ENCODE measurements at regions not wholly inside any gene's neighbourhood (a gene's known extent, or its start where the extent isn't known, plus 50 kb on each side); places are given as distances from the start of the nearest gene placed in this dataset.

DNA sequence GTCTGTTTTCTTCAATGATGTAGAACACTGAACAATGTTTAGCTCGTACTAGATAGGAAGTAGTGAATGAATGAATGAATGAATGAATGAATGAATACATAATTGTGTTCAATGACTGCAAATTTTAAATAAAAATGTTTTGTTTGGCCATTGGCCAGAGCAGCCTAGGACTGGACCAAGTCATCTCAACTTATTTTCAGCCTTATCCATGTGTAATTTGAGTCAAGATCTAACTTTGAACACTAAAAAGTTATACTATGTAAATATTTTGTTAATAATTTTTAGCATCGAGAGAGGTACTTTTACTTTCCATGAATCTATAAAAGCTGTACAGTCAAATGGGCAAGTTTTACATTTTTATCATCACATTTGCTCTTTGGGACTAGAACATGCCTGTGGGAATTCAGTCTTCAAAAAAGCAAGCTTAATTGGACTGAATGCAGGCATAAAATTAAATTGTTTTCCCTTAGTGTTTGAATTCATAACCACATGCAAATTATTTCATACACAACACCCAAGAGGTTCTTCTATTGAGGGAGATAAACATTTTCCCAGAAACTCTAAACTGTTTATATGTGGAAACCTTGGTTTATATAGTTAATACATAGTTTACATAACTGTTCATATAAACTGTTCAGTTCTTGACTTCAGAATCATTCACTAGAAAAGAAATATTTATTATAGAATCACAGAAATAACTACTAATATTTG, 222.1 kb upstream of the ANO3 start:
- Histone ChIP-seq H3K27me3 (ENCODE audit: control insufficient read depth, insufficient read depth, low read length) (no peaks in the 10 kb centered on the region), H3K27ac (ENCODE audit: low read depth, low read length) (no peak overlapping the region), H3K36me3 (ENCODE audit: control insufficient read depth, insufficient read depth, low read length) (no peaks in the 10 kb centered on the region), H3K9ac (ENCODE audit: low read depth, low read length) (no peak overlapping the region), H3K9me3 (ENCODE audit: control insufficient read depth, insufficient read depth, low read length) (peaks cover 16% of the 10 kb centered on the region; the same call in 1 of the 2 replicates), H3K4me3 (ENCODE audit: low read depth, low read length) (no peak overlapping the region), H3K4me1 (ENCODE audit: control insufficient read depth, insufficient read depth, low read length) (no peaks in the 10 kb centered on the region)

DNA sequence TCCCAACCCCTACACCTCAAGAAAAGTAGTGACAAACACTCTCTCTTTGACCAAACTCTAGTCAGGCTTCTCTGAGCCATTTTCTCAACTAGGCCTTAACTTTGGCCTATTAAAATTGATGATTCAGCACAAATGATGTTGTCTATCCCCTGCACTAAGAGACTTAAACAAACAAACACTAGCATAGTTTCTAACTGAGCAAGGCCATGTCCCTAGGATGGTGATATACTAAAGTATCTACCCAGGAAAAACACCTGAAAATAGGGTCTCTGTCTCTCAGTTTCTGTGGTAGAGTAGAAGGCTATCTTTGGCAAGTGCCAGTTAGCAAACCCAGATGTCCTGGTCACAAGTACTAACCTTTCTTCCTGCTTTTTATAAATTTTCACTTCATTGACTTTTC, 219.7 kb upstream of the ANO3 start:
- Histone ChIP-seq H3K27me3 (ENCODE audit: control insufficient read depth, insufficient read depth, low read length) (no peaks in the 10 kb centered on the region), H3K36me3 (ENCODE audit: control insufficient read depth, insufficient read depth, low read length) (no peaks in the 10 kb centered on the region), H3K9me3 (ENCODE audit: control insufficient read depth, insufficient read depth, low read length) (peaks cover 16% of the 10 kb centered on the region; the same call in 1 of the 2 replicates), H3K4me1 (ENCODE audit: control insufficient read depth, insufficient read depth, low read length) (no peaks in the 10 kb centered on the region), H3K9ac (ENCODE audit: low read depth, low read length) (no peak overlapping the region), H3K4me3 (ENCODE audit: low read depth, low read length) (no peak overlapping the region), H3K27ac (ENCODE audit: low read depth, low read length) (no peak overlapping the region)

GRCh38 chr11:26121466-26121865, 210.5 kb upstream of the ANO3 start:
- H3K4me3 ChIP-seq (ENCODE audit: low read depth, low read length), result no peak overlapping the region
- no peaks in the 10 kb centered on the region for H3K9me3 ChIP-seq (ENCODE audit: control insufficient read depth, insufficient read depth, low read length)
- no peaks in the 10 kb centered on the region for H3K27me3 ChIP-seq (ENCODE audit: control insufficient read depth, insufficient read depth, low read length)
- H3K9ac ChIP-seq (ENCODE audit: low read depth, low read length), result no peak overlapping the region
- H3K27ac ChIP-seq (ENCODE audit: low read depth, low read length), result no peak overlapping the region
- no peaks in the 10 kb centered on the region for H3K4me1 ChIP-seq (ENCODE audit: control insufficient read depth, insufficient read depth, low read length)
- no peaks in the 10 kb centered on the region for H3K36me3 ChIP-seq (ENCODE audit: control insufficient read depth, insufficient read depth, low read length)

DNA sequence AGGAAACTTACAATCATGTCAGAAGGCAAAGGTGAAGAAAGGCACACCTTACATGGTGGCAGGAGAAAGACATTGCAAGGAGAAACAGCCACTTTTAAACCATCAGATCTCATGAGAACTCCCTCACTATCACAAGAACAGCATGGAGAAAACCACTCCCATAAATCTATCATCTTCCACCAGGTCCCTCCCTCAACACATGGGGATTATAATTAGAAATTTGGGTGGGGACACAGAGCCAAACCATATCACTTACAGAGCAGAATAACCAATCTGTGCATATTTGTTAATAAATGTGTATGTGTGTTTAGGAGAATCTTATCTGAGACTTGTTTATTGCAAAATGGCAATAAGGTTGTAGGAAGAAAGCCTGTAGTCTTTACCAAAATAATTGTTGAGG, 205.2 kb upstream of the ANO3 start:
- Histone ChIP-seq H3K36me3 (ENCODE audit: control insufficient read depth, insufficient read depth, low read length) (no peaks in the 10 kb centered on the region), H3K9ac (ENCODE audit: low read depth, low read length) (no peak overlapping the region), H3K4me1 (ENCODE audit: control insufficient read depth, insufficient read depth, low read length) (no peaks in the 10 kb centered on the region), H3K27me3 (ENCODE audit: control insufficient read depth, insufficient read depth, low read length) (no peaks in the 10 kb centered on the region), H3K27ac (ENCODE audit: low read depth, low read length) (no peak overlapping the region), H3K9me3 (ENCODE audit: control insufficient read depth, insufficient read depth, low read length) (no peaks in the 10 kb centered on the region), H3K4me3 (ENCODE audit: low read depth, low read length) (no peak overlapping the region)

DNA sequence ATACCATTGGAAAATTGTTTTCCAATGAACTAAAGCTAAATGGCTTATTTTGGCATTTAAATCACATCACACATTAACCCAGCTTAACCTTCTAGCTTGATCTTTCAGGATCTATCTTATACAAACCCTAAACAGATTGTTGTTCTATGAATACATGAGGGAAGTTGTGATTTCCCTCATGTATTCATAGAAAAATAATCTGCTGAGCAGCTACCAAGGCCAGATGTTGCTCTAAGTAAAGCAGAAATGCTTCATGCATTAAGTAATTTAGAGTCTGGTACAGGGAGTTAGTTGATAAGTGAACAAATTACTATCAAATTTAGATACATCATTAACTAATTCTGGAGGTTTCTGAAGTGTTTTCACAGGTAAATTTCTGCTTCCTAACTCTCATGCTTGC, 204.6 kb upstream of the ANO3 start:
- no peaks in the 10 kb centered on the region for H3K27me3 ChIP-seq (ENCODE audit: control insufficient read depth, insufficient read depth, low read length)
- no peaks in the 10 kb centered on the region for H3K4me1 ChIP-seq (ENCODE audit: control insufficient read depth, insufficient read depth, low read length)
- no peaks in the 10 kb centered on the region for H3K36me3 ChIP-seq (ENCODE audit: control insufficient read depth, insufficient read depth, low read length)
- no peak overlapping the region for H3K27ac ChIP-seq (ENCODE audit: low read depth, low read length)
- no peaks in the 10 kb centered on the region for H3K9me3 ChIP-seq (ENCODE audit: control insufficient read depth, insufficient read depth, low read length)
- H3K4me3 ChIP-seq (ENCODE audit: low read depth, low read length), result no peak overlapping the region
- no peak overlapping the region for H3K9ac ChIP-seq (ENCODE audit: low read depth, low read length)

DNA sequence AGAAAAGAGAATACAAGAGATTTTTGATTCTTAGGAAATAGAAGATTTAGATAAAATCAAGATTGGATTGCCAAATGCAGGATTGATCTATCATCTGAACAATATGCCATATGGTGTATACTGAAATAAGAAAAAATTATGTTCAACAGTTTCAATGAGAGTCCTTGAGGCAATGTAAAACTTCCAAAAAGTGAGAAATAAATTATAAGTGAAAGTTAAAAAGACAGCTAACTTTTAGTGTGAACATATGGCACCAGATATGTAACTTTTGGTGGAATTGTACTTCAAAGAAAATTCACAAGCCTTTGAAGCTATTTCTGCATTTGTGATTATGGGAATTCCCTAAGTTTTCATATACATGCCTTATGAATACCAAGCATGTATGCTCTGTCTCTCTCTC, 200.5 kb upstream of the ANO3 start:
- Histone ChIP-seq H3K9me3 (ENCODE audit: control insufficient read depth, insufficient read depth, low read length) (no peaks in the 10 kb centered on the region), H3K27me3 (ENCODE audit: control insufficient read depth, insufficient read depth, low read length) (no peaks in the 10 kb centered on the region), H3K4me1 (ENCODE audit: control insufficient read depth, insufficient read depth, low read length) (no peaks in the 10 kb centered on the region), H3K4me3 (ENCODE audit: low read depth, low read length) (no peak overlapping the region), H3K27ac (ENCODE audit: low read depth, low read length) (no peak overlapping the region), H3K9ac (ENCODE audit: low read depth, low read length) (no peak overlapping the region), H3K36me3 (ENCODE audit: control insufficient read depth, insufficient read depth, low read length) (no peaks in the 10 kb centered on the region)

GRCh38 chr11:26134053-26134452, 197.9 kb upstream of the ANO3 start:
- H3K27me3 ChIP-seq (ENCODE audit: control insufficient read depth, insufficient read depth, low read length), result no peaks in the 10 kb centered on the region
- H3K4me1 ChIP-seq (ENCODE audit: control insufficient read depth, insufficient read depth, low read length), result no peaks in the 10 kb centered on the region
- H3K27ac ChIP-seq (ENCODE audit: low read depth, low read length), result no peak overlapping the region
- no peaks in the 10 kb centered on the region for H3K9me3 ChIP-seq (ENCODE audit: control insufficient read depth, insufficient read depth, low read length)
- no peak overlapping the region for H3K9ac ChIP-seq (ENCODE audit: low read depth, low read length)
- H3K4me3 ChIP-seq (ENCODE audit: low read depth, low read length), result no peak overlapping the region
- H3K36me3 ChIP-seq (ENCODE audit: control insufficient read depth, insufficient read depth, low read length), result no peaks in the 10 kb centered on the region

DNA sequence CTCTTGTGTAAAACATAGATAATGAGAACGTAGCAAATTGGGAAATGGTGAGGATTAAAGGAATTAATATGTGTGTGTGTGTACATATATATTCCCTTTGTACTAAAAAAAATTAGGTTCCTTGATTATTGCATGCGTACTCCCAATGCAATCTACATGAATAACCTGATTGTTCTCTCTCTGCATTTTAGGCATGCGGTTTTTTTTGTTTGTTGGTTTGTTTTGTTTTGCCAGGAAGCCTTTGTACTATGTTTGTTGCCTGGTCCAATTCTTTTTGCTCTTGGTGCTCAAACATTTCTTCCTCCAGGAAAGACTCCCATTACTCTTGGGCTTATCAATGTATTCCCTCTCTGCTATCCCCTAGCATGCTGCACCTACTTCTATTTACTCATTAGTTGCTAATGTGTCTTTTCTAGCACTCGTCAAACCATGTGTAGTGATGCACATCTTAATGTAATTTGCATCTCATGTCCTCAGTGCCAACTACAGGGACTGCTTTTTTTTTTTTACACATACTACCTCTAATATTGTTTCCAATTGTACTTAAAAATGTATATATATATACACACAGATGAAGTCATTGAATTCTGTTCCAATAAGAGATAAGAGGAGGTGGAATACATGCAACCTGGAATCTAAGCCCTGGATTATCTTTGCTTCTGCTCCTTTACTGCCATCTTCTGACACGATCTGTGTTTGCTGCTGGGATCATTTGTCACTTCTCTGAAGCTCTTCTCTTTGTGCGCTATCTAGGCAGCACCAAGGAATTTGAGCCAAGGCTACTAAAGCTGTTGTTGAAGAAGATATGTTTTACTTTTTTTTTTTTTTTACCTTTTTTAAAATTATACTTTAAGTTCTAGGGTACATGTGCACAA, 197.2 kb upstream of the ANO3 start:
- no peak overlapping the region for H3K4me3 ChIP-seq (ENCODE audit: low read depth, low read length)
- no peaks in the 10 kb centered on the region for H3K9me3 ChIP-seq (ENCODE audit: control insufficient read depth, insufficient read depth, low read length)
- no peaks in the 10 kb centered on the region for H3K36me3 ChIP-seq (ENCODE audit: control insufficient read depth, insufficient read depth, low read length)
- no peak overlapping the region for H3K27ac ChIP-seq (ENCODE audit: low read depth, low read length)
- H3K27me3 ChIP-seq (ENCODE audit: control insufficient read depth, insufficient read depth, low read length), result no peaks in the 10 kb centered on the region
- H3K4me1 ChIP-seq (ENCODE audit: control insufficient read depth, insufficient read depth, low read length), result no peaks in the 10 kb centered on the region
- no peak overlapping the region for H3K9ac ChIP-seq (ENCODE audit: low read depth, low read length)

- no peak overlapping the region for H3K27ac ChIP-seq (ENCODE audit: low read depth, low read length)
- H3K27me3 ChIP-seq (ENCODE audit: control insufficient read depth, insufficient read depth, low read length), result no peaks in the 10 kb centered on the region
- H3K9ac ChIP-seq (ENCODE audit: low read depth, low read length), result no peak overlapping the region
- H3K36me3 ChIP-seq (ENCODE audit: control insufficient read depth, insufficient read depth, low read length), result no peaks in the 10 kb centered on the region
- H3K4me1 ChIP-seq (ENCODE audit: control insufficient read depth, insufficient read depth, low read length), result no peaks in the 10 kb centered on the region
- no peaks in the 10 kb centered on the region for H3K9me3 ChIP-seq (ENCODE audit: control insufficient read depth, insufficient read depth, low read length)
- H3K4me3 ChIP-seq (ENCODE audit: low read depth, low read length), result no peak overlapping the region
Observed at GRCh38 chr11:26137651-26138050, 194.3 kb upstream of the ANO3 start.

DNA sequence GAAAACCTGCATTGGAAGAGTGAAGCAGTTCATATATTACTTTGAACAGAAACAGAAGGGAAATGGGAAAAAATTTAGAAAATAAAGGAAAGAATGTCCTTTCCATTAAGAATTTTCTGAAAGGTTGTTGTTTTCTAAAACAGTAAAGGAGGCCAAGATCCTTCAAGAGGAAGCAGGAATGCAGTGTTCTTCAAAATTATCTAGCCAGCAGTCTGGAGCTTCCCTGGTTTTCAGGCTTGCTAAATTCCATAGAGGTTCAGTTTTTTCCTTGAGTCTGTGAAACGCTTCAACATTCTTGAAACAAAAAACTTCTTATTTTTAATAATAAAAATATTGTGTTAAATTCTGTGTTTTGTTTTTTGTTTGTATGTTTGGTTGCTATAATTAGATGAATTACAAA, 189.0 kb upstream of the ANO3 start:
- Histone ChIP-seq H3K27ac (ENCODE audit: low read depth, low read length) (no peak overlapping the region), H3K4me1 (ENCODE audit: control insufficient read depth, insufficient read depth, low read length) (peaks cover 18% of the 10 kb centered on the region), H3K36me3 (ENCODE audit: control insufficient read depth, insufficient read depth, low read length) (no peaks in the 10 kb centered on the region), H3K9me3 (ENCODE audit: control insufficient read depth, insufficient read depth, low read length) (no peaks in the 10 kb centered on the region), H3K9ac (ENCODE audit: low read depth, low read length) (no peak overlapping the region), H3K27me3 (ENCODE audit: control insufficient read depth, insufficient read depth, low read length) (no peaks in the 10 kb centered on the region), H3K4me3 (ENCODE audit: low read depth, low read length) (no peak overlapping the region)

DNA sequence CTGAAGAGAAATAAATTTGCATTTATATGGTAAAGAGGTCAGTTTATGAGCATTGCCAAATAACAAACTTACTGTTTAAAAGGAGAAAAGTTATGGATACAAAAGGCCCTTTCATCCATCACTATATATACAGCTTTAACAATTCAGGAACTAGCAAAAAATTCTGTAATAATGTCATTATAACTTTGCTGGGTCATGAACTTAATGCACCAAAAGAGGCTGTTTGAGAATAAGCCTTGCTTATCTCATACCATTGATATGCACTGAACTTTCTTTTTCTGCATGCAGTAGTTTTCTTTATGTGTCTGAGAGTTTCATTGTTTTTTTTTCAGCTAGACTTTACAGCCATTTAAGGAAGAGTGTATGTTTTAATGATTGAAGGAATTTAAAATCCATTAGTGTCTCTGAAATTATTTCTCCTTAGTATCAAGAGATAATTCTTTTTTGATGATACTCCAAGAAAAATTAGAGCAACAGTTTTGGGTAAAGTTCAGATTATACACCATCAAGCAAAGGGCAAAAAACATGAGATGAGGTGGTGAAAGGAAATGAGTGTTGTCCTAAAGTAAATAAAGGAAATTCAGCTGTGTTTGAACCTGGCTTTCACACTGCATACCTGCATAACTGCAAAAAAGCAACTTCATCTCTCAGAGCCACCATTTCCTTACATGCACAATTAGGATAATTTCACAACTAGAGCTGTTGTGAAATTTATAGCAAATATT, 188.2 kb upstream of the ANO3 start:
- Histone ChIP-seq H3K9me3 (ENCODE audit: control insufficient read depth, insufficient read depth, low read length) (no peaks in the 10 kb centered on the region), H3K27me3 (ENCODE audit: control insufficient read depth, insufficient read depth, low read length) (no peaks in the 10 kb centered on the region), H3K4me3 (ENCODE audit: low read depth, low read length) (no peak overlapping the region; the same call in 1 of the 2 replicates), H3K9ac (ENCODE audit: low read depth, low read length) (no peak overlapping the region), H3K4me1 (ENCODE audit: control insufficient read depth, insufficient read depth, low read length) (peaks cover 18% of the 10 kb centered on the region), H3K27ac (ENCODE audit: low read depth, low read length) (no peak overlapping the region), H3K36me3 (ENCODE audit: control insufficient read depth, insufficient read depth, low read length) (no peaks in the 10 kb centered on the region)
